Muscle layer of duodenum (tissue), 2 donors: ENCODE measurements at regions not wholly inside any gene's neighbourhood (a gene's known extent, or its start where the extent isn't known, plus 50 kb on each side); places are given as distances from the start of the nearest gene placed in this dataset.

Source experiments
- H3K27ac ChIP-seq: one replicate; pipeline ENCODE4 v1.7.0; 2013; ENCODE audit warnings: mild to moderate bottlenecking, low read length
- H3K27me3 ChIP-seq: one replicate; pipeline ENCODE4 v1.7.0; 2013; ENCODE audit warnings: low read depth, mild to moderate bottlenecking, control low read depth, low read length
- H3K36me3 ChIP-seq, 2 donors: one replicate each; pipeline ENCODE4 v1.7.0; 2013; ENCODE audit warnings: low read length in 2 of 2, control low read depth in 1 of 2, mild to moderate bottlenecking in 1 of 2; ENCODE audit not compliant: insufficient read depth in 2 of 2, control insufficient read depth in 1 of 2
- H3K4me1 ChIP-seq, 2 donors: one replicate each; pipeline ENCODE4 v1.7.0; 2013; ENCODE audit warnings: low read length in 2 of 2, mild to moderate bottlenecking in 2 of 2, control low read depth in 1 of 2, moderate library complexity in 1 of 2; ENCODE audit not compliant: insufficient read depth in 2 of 2, control insufficient read depth in 1 of 2
- H3K4me3 ChIP-seq, 2 donors: one replicate each; pipeline ENCODE4 v1.7.0; 2013; ENCODE audit warnings: low read length in 2 of 2, low read depth in 1 of 2, mild to moderate bottlenecking in 1 of 2
- H3K9me3 ChIP-seq, 2 donors: one replicate each; pipeline ENCODE4 v1.7.0; 2013; ENCODE audit warnings: low read length in 2 of 2, control low read depth in 1 of 2, mild to moderate bottlenecking in 1 of 2; ENCODE audit not compliant: control insufficient read depth in 1 of 2
- donor health status: healthy.

DNA sequence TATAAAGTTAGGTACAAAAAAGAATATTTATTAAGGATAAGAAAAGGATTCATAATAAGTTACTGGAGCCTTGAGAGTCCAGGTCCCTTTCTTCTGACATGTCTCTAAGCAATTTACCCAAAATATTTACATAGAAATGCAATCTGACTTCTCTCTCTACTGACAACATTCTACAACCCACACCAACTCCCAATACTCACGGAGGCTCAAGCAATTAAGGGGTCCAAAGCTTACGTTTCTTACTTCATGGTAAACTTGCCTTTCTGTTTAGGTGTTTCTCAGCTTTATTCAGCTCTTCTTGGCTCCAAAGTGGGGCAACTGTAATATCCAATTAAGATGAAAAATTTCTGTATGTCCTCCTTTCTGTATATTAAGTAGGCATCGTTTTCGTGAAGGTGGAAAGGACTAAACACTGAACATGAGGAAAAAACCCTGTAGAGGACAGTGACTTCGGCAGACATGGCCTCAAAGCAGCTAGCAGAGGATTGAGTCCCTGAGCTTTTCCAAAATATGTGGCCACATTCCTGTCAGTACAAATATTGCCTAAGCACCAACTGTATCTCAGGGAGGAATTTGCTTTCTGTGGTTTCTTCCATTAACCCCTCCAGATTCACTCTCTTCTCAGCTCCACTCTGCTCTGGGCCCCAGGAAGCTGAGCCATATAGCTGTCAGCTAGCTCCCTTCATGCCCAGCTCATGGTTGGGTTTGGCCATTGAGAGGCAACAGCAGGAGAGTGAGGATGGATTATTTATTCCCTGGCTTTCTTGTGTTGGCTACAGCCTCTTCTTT is 67.9 kb upstream of the GLS start:
- H3K4me1 ChIP-seq = peaks cover 0 to 6% of the 10 kb centered on the region in 2 donors
- H3K4me3 ChIP-seq = no peak overlapping the region
- H3K27ac ChIP-seq = no peak overlapping the region

DNA sequence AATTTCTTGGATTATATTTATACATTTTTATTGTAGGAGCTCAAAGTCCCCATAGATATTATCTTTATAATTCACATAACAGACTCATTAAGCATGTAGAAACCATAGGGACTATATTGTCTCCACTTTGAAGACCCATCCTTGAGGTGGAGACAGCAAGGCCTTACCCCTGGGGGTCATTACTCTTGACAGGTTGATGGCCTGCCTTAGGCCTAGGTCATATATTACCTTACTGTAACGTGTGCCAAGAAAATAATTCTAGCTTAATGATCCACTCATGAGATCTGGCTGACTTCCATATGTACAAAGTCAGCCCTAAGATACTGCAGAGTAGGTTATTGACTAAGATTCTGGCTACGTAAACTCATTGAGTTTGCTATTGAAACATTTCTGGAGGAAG is 65.4 kb upstream of the GLS start:
- Histone ChIP-seq H3K9me3 (no peaks in the 10 kb centered on the region), H3K36me3 (no peaks in the 10 kb centered on the region), H3K4me1 (peaks cover 0 to 6% of the 10 kb centered on the region in 2 donors), H3K27me3 (no peaks in the 10 kb centered on the region), H3K27ac (no peak overlapping the region), H3K4me3 (no peak overlapping the region)

More for the DNA sequence above, 67.9 kb upstream of the GLS start:
- no peaks in the 10 kb centered on the region for H3K27me3 ChIP-seq
- no peaks in the 10 kb centered on the region for H3K36me3 ChIP-seq
- no peaks in the 10 kb centered on the region for H3K9me3 ChIP-seq

DNA sequence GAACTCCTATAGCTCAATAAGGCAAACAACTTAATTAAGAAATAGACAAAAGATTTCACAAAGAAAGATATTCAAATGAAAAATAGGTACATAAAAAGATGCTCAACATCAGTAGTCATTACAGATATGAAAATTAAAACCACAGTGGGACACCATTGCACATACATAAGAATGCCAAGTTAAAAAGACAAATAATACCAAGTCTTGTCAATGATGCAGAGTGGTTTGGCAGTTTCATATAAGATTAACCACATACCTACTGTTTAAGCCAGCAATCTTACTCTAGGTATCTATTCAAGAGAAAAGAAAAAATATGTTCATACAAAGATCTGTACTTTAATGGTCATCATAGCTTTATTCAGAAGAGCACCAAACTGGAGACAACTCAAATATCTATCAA is 63.5 kb upstream of the GLS start:
- Histone ChIP-seq H3K36me3 (no peaks in the 10 kb centered on the region), H3K4me1 (peaks cover 0 to 6% of the 10 kb centered on the region in 2 donors), H3K9me3 (no peaks in the 10 kb centered on the region), H3K27me3 (no peaks in the 10 kb centered on the region), H3K4me3 (no peak overlapping the region), H3K27ac (no peak overlapping the region)

- peaks cover 0 to 5% of the 10 kb centered on the region in 2 donors for H3K9me3 ChIP-seq
- no peak overlapping the region for H3K4me3 ChIP-seq
- no peak overlapping the region for H3K27ac ChIP-seq
Measured at GRCh38 chr2:190819840-190820301, 60.8 kb upstream of the GLS start.

DNA sequence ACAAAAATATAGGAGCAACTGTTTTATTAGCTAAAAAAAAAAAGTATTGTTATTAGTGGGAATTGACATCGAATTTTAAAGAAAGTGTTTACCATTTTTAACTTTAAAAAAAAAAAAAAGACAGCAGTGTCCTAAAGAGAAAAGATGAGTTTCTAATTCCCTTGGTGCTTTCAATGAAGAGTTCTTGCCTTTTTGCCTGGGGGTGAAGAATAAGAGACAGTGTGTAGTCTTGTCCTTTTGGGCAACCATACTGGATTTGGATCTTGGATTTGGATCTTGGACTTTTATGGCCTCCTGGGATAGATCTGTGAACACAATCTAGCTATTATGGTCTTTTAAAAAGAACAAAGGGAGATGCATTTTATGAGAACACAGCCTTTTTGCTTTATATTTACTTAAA is 60.2 kb upstream of the GLS start:
- no peaks in the 10 kb centered on the region for H3K4me1 ChIP-seq
- H3K27ac ChIP-seq = no peak overlapping the region

More at GRCh38 chr2:190819840-190820301, 60.8 kb upstream of the GLS start:
- Histone ChIP-seq H3K27me3 (no peaks in the 10 kb centered on the region), H3K4me1 (no peaks in the 10 kb centered on the region), H3K36me3 (no peaks in the 10 kb centered on the region)

GRCh38 chr2:190822043-190822442 is 58.6 kb upstream of the GLS start:
- H3K27me3 ChIP-seq = no peaks in the 10 kb centered on the region
- no peaks in the 10 kb centered on the region for H3K36me3 ChIP-seq
- H3K9me3 ChIP-seq = peaks cover 0 to 5% of the 10 kb centered on the region in 2 donors
- H3K4me1 ChIP-seq = no peaks in the 10 kb centered on the region
- H3K27ac ChIP-seq = no peak overlapping the region
- no peak overlapping the region for H3K4me3 ChIP-seq

More for the DNA sequence above, 60.2 kb upstream of the GLS start:
- Histone ChIP-seq H3K4me3 (no peak overlapping the region), H3K27me3 (no peaks in the 10 kb centered on the region), H3K9me3 (peaks cover 0 to 5% of the 10 kb centered on the region in 2 donors), H3K36me3 (no peaks in the 10 kb centered on the region)

DNA sequence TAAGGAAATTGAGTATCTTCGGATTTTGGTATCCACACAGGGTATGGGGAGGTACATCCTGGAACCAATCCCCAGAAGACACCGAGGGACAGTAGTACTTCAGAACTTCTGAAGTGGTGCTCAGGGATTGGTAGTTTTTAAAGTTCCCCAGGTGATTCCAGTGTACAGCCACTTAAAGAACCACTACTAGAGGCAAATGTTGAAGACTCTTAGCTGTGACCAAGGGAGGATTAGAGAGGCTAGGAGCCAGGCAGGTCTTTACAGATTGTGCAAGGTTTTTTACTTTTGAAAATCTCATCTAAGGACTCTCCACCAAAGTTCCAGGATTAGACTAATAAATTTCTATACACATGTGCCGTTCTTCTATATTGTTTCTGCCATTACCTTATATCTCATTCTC is 52.9 kb upstream of the GLS start:
- no peaks in the 10 kb centered on the region for H3K36me3 ChIP-seq
- H3K27ac ChIP-seq = no peak overlapping the region
- H3K4me3 ChIP-seq = no peak overlapping the region

GRCh38 chr2:190829642-190830041 is 51.0 kb upstream of the GLS start:
- Histone ChIP-seq H3K36me3 (no peaks in the 10 kb centered on the region), H3K9me3 (no peaks in the 10 kb centered on the region), H3K27me3 (no peaks in the 10 kb centered on the region), H3K4me1 (no peaks in the 10 kb centered on the region), H3K4me3 (no peak overlapping the region), H3K27ac (no peak overlapping the region)

More for the DNA sequence above, 52.9 kb upstream of the GLS start:
- Histone ChIP-seq H3K4me1 (no peaks in the 10 kb centered on the region), H3K27me3 (no peaks in the 10 kb centered on the region), H3K9me3 (peaks cover 0 to 5% of the 10 kb centered on the region in 2 donors)
